ENCODE measurements at regions not wholly inside any gene's neighbourhood (a gene's known extent, or its start where the extent isn't known, plus 50 kb on each side); places are given as distances from the start of the nearest gene placed in this dataset.

GRCh38 chr14:83196236-83196635, 1662.6 kb upstream of the SEL1L start:
- Histone ChIP-seq H3K27me3 (ENCODE audit: control insufficient read depth in 1 of 2, insufficient read depth in 2 of 2, low read length in 2 of 2) (no peaks in the 10 kb centered on the region), H3K9me3 (ENCODE audit: control insufficient read depth in 1 of 2, low read length in 2 of 2) (peaks cover 0 to 3% of the 10 kb centered on the region in 2 donors), H3K4me3 (ENCODE audit: low read depth in 1 of 2, low read length in 2 of 2) (no peak overlapping the region), H3K27ac (ENCODE audit: low read depth, low read length) (no peak overlapping the region), H3K9ac (ENCODE audit: low read depth in 1 of 2, low read length in 2 of 2) (no peak overlapping the region), H3K4me1 (ENCODE audit: control insufficient read depth in 1 of 2, insufficient read depth in 2 of 2, low read length in 2 of 2) (no peaks in the 10 kb centered on the region), H3K36me3 (ENCODE audit: control insufficient read depth in 1 of 2, insufficient read depth in 2 of 2, low read length in 2 of 2) (no peaks in the 10 kb centered on the region)

- Histone ChIP-seq H3K9me3 (ENCODE audit: control insufficient read depth in 1 of 2, low read length in 2 of 2) (no peaks in the 10 kb centered on the region), H3K4me1 (ENCODE audit: control insufficient read depth in 1 of 2, insufficient read depth in 2 of 2, low read length in 2 of 2) (no peaks in the 10 kb centered on the region), H3K4me3 (ENCODE audit: low read depth in 1 of 2, low read length in 2 of 2) (no peak overlapping the region), H3K9ac (ENCODE audit: low read depth in 1 of 2, low read length in 2 of 2) (no peak overlapping the region), H3K36me3 (ENCODE audit: control insufficient read depth in 1 of 2, insufficient read depth in 2 of 2, low read length in 2 of 2) (no peaks in the 10 kb centered on the region), H3K27ac (ENCODE audit: low read depth, low read length) (no peak overlapping the region), H3K27me3 (ENCODE audit: control insufficient read depth in 1 of 2, insufficient read depth in 2 of 2, low read length in 2 of 2) (no peaks in the 10 kb centered on the region)
These were observed 1663.6 kb upstream of the SEL1L start for GRCh38 chr14:83197271-83197670.

- no peak overlapping the region for H3K27ac ChIP-seq (ENCODE audit: low read depth, low read length)
- no peak overlapping the region for H3K4me3 ChIP-seq (ENCODE audit: low read depth in 1 of 2, low read length in 2 of 2)
- no peak overlapping the region for H3K9ac ChIP-seq (ENCODE audit: low read depth in 1 of 2, low read length in 2 of 2)
- peaks cover 0 to 2% of the 10 kb centered on the region in 2 donors for H3K9me3 ChIP-seq (ENCODE audit: control insufficient read depth in 1 of 2, low read length in 2 of 2)
- H3K36me3 ChIP-seq (ENCODE audit: control insufficient read depth in 1 of 2, insufficient read depth in 2 of 2, low read length in 2 of 2): no peaks in the 10 kb centered on the region
- no peaks in the 10 kb centered on the region for H3K27me3 ChIP-seq (ENCODE audit: control insufficient read depth in 1 of 2, insufficient read depth in 2 of 2, low read length in 2 of 2)
- no peaks in the 10 kb centered on the region for H3K4me1 ChIP-seq (ENCODE audit: control insufficient read depth in 1 of 2, insufficient read depth in 2 of 2, low read length in 2 of 2)
These were observed 1673.9 kb upstream of the SEL1L start for GRCh38 chr14:83207550-83207949.

- Histone ChIP-seq H3K36me3 (ENCODE audit: control insufficient read depth in 1 of 2, insufficient read depth in 2 of 2, low read length in 2 of 2) (no peaks in the 10 kb centered on the region), H3K4me1 (ENCODE audit: control insufficient read depth in 1 of 2, insufficient read depth in 2 of 2, low read length in 2 of 2) (no peaks in the 10 kb centered on the region), H3K4me3 (ENCODE audit: low read depth in 1 of 2, low read length in 2 of 2) (no peak overlapping the region), H3K27ac (ENCODE audit: low read depth, low read length) (no peak overlapping the region), H3K9me3 (ENCODE audit: control insufficient read depth in 1 of 2, low read length in 2 of 2) (peaks cover 0 to 2% of the 10 kb centered on the region in 2 donors), H3K9ac (ENCODE audit: low read depth in 1 of 2, low read length in 2 of 2) (no peak overlapping the region), H3K27me3 (ENCODE audit: control insufficient read depth in 1 of 2, insufficient read depth in 2 of 2, low read length in 2 of 2) (no peaks in the 10 kb centered on the region)
These were observed 1674.7 kb upstream of the SEL1L start for GRCh38 chr14:83208341-83208740.

- Histone ChIP-seq H3K36me3 (ENCODE audit: control insufficient read depth in 1 of 2, insufficient read depth in 2 of 2, low read length in 2 of 2) (no peaks in the 10 kb centered on the region), H3K27ac (ENCODE audit: low read depth, low read length) (no peak overlapping the region)
These were observed 1683.8 kb upstream of the SEL1L start for GRCh38 chr14:83217492-83217891.

GRCh38 chr14:83247924-83248639, 1714.4 kb upstream of the SEL1L start:
- Histone ChIP-seq H3K27me3 (ENCODE audit: control insufficient read depth in 1 of 2, insufficient read depth in 2 of 2, low read length in 2 of 2) (no peaks in the 10 kb centered on the region), H3K9ac (ENCODE audit: low read depth in 1 of 2, low read length in 2 of 2) (no peak overlapping the region), H3K36me3 (ENCODE audit: control insufficient read depth in 1 of 2, insufficient read depth in 2 of 2, low read length in 2 of 2) (no peaks in the 10 kb centered on the region), H3K4me1 (ENCODE audit: control insufficient read depth in 1 of 2, insufficient read depth in 2 of 2, low read length in 2 of 2) (no peaks in the 10 kb centered on the region), H3K27ac (ENCODE audit: low read depth, low read length) (no peak overlapping the region), H3K9me3 (ENCODE audit: control insufficient read depth in 1 of 2, low read length in 2 of 2) (peaks cover 6% of the 10 kb centered on the region in 2 donors), H3K4me3 (ENCODE audit: low read depth in 1 of 2, low read length in 2 of 2) (no peak overlapping the region)

More at GRCh38 chr14:83217492-83217891, 1683.8 kb upstream of the SEL1L start:
- Histone ChIP-seq H3K4me3 (ENCODE audit: low read depth in 1 of 2, low read length in 2 of 2) (no peak overlapping the region), H3K9me3 (ENCODE audit: control insufficient read depth in 1 of 2, low read length in 2 of 2) (peaks cover 0 to 4% of the 10 kb centered on the region in 2 donors), H3K4me1 (ENCODE audit: control insufficient read depth in 1 of 2, insufficient read depth in 2 of 2, low read length in 2 of 2) (no peaks in the 10 kb centered on the region), H3K27me3 (ENCODE audit: control insufficient read depth in 1 of 2, insufficient read depth in 2 of 2, low read length in 2 of 2) (no peaks in the 10 kb centered on the region), H3K9ac (ENCODE audit: low read depth in 1 of 2, low read length in 2 of 2) (no peak overlapping the region)

GRCh38 chr14:83251402-83251801, 1717.7 kb upstream of the SEL1L start:
- H3K9ac ChIP-seq (ENCODE audit: low read depth in 1 of 2, low read length in 2 of 2): no peak overlapping the region
- H3K9me3 ChIP-seq (ENCODE audit: control insufficient read depth in 1 of 2, low read length in 2 of 2): no peaks in the 10 kb centered on the region
- no peak overlapping the region for H3K27ac ChIP-seq (ENCODE audit: low read depth, low read length)
- no peaks in the 10 kb centered on the region for H3K4me1 ChIP-seq (ENCODE audit: control insufficient read depth in 1 of 2, insufficient read depth in 2 of 2, low read length in 2 of 2)
- H3K27me3 ChIP-seq (ENCODE audit: control insufficient read depth in 1 of 2, insufficient read depth in 2 of 2, low read length in 2 of 2): no peaks in the 10 kb centered on the region
- H3K4me3 ChIP-seq (ENCODE audit: low read depth in 1 of 2, low read length in 2 of 2): no peak overlapping the region
- no peaks in the 10 kb centered on the region for H3K36me3 ChIP-seq (ENCODE audit: control insufficient read depth in 1 of 2, insufficient read depth in 2 of 2, low read length in 2 of 2)

GRCh38 chr14:83253870-83254269, 1720.2 kb upstream of the SEL1L start:
- Histone ChIP-seq H3K9ac (ENCODE audit: low read depth in 1 of 2, low read length in 2 of 2) (no peak overlapping the region), H3K9me3 (ENCODE audit: control insufficient read depth in 1 of 2, low read length in 2 of 2) (no peaks in the 10 kb centered on the region), H3K27me3 (ENCODE audit: control insufficient read depth in 1 of 2, insufficient read depth in 2 of 2, low read length in 2 of 2) (no peaks in the 10 kb centered on the region), H3K4me1 (ENCODE audit: control insufficient read depth in 1 of 2, insufficient read depth in 2 of 2, low read length in 2 of 2) (no peaks in the 10 kb centered on the region), H3K27ac (ENCODE audit: low read depth, low read length) (no peak overlapping the region), H3K36me3 (ENCODE audit: control insufficient read depth in 1 of 2, insufficient read depth in 2 of 2, low read length in 2 of 2) (no peaks in the 10 kb centered on the region), H3K4me3 (ENCODE audit: low read depth in 1 of 2, low read length in 2 of 2) (no peak overlapping the region)

GRCh38 chr14:83255015-83255726, 1721.5 kb upstream of the SEL1L start:
- H3K4me3 ChIP-seq (ENCODE audit: low read depth in 1 of 2, low read length in 2 of 2): no peak overlapping the region
- no peak overlapping the region for H3K27ac ChIP-seq (ENCODE audit: low read depth, low read length)
- no peak overlapping the region for H3K9ac ChIP-seq (ENCODE audit: low read depth in 1 of 2, low read length in 2 of 2)
- no peaks in the 10 kb centered on the region for H3K4me1 ChIP-seq (ENCODE audit: control insufficient read depth in 1 of 2, insufficient read depth in 2 of 2, low read length in 2 of 2)
- no peaks in the 10 kb centered on the region for H3K36me3 ChIP-seq (ENCODE audit: control insufficient read depth in 1 of 2, insufficient read depth in 2 of 2, low read length in 2 of 2)
- no peaks in the 10 kb centered on the region for H3K27me3 ChIP-seq (ENCODE audit: control insufficient read depth in 1 of 2, insufficient read depth in 2 of 2, low read length in 2 of 2)
- no peaks in the 10 kb centered on the region for H3K9me3 ChIP-seq (ENCODE audit: control insufficient read depth in 1 of 2, low read length in 2 of 2)

GRCh38 chr14:83255727-83256090, 1722.1 kb upstream of the SEL1L start:
- H3K4me3 ChIP-seq (ENCODE audit: low read depth in 1 of 2, low read length in 2 of 2): no peak overlapping the region
- H3K27me3 ChIP-seq (ENCODE audit: control insufficient read depth in 1 of 2, insufficient read depth in 2 of 2, low read length in 2 of 2): no peaks in the 10 kb centered on the region
- H3K4me1 ChIP-seq (ENCODE audit: control insufficient read depth in 1 of 2, insufficient read depth in 2 of 2, low read length in 2 of 2): no peaks in the 10 kb centered on the region
- no peak overlapping the region for H3K9ac ChIP-seq (ENCODE audit: low read depth in 1 of 2, low read length in 2 of 2)
- H3K36me3 ChIP-seq (ENCODE audit: control insufficient read depth in 1 of 2, insufficient read depth in 2 of 2, low read length in 2 of 2): no peaks in the 10 kb centered on the region
- no peak overlapping the region for H3K27ac ChIP-seq (ENCODE audit: low read depth, low read length)
- H3K9me3 ChIP-seq (ENCODE audit: control insufficient read depth in 1 of 2, low read length in 2 of 2): no peaks in the 10 kb centered on the region
